ENCODE measurements at regions not wholly inside any gene's neighbourhood (a gene's known extent, or its start where the extent isn't known, plus 50 kb on each side); places are given as distances from the start of the nearest gene placed in this dataset.

DNA sequence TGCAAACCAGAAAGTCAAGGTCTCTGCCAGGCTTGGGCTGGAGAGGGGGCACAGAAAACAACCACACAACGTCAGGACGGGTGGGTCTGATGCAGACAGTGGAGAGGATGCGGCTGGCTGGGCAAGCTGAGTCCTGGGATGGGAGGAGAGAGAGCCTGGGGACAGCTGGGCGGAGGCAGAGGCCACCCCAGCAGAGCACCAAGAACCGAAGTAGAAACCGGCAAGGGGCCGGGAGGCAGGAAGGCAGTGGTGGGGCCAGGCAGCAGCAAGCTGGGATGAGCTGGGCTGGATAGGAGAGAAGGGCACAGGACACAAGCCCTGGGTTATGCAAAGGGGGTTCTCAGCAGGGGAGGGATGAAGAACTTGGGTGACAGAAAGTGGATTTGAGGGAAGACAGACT is 188.2 kb downstream of the SHANK2 start:
- no peak for TF ChIP-seq POLR2A (IDR thresholded peaks at IDR 0.05)
- TF ChIP-seq, protein P1, sequence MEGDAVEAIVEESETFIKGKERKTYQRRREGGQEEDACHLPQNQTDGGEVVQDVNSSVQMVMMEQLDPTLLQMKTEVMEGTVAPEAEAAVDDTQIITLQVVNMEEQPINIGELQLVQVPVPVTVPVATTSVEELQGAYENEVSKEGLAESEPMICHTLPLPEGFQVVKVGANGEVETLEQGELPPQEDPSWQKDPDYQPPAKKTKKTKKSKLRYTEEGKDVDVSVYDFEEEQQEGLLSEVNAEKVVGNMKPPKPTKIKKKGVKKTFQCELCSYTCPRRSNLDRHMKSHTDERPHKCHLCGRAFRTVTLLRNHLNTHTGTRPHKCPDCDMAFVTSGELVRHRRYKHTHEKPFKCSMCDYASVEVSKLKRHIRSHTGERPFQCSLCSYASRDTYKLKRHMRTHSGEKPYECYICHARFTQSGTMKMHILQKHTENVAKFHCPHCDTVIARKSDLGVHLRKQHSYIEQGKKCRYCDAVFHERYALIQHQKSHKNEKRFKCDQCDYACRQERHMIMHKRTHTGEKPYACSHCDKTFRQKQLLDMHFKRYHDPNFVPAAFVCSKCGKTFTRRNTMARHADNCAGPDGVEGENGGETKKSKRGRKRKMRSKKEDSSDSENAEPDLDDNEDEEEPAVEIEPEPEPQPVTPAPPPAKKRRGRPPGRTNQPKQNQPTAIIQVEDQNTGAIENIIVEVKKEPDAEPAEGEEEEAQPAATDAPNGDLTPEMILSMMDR (IDR thresholded peaks at IDR 0.05), result no peak
